ENCODE measurements at regions not wholly inside any gene's neighbourhood (a gene's known extent, or its start where the extent isn't known, plus 50 kb on each side); places are given as distances from the start of the nearest gene placed in this dataset.

DNA sequence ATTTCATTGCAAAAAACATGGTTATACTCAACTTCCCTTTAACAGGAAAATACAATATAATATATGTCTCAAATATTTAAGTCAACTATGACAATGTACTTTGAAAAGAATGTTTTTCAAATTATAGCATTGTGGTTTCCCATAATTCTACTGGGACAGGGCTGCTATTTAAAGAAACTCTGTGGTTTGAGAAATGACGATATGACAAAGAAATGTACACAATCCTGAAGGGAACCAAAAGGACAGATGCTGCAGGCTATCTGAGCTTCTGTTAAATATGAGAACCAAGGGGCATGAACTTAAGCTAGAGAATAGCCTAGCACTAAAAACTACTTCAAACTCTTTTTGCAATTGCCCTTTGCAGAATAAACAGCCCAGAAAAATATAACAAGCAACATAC, 415.9 kb downstream of the GRB14 start:
- TF ChIP-seq POLR2AphosphoS5 (IDR thresholded peaks at IDR 0.05): no peak
- TF ChIP-seq, protein P1, sequence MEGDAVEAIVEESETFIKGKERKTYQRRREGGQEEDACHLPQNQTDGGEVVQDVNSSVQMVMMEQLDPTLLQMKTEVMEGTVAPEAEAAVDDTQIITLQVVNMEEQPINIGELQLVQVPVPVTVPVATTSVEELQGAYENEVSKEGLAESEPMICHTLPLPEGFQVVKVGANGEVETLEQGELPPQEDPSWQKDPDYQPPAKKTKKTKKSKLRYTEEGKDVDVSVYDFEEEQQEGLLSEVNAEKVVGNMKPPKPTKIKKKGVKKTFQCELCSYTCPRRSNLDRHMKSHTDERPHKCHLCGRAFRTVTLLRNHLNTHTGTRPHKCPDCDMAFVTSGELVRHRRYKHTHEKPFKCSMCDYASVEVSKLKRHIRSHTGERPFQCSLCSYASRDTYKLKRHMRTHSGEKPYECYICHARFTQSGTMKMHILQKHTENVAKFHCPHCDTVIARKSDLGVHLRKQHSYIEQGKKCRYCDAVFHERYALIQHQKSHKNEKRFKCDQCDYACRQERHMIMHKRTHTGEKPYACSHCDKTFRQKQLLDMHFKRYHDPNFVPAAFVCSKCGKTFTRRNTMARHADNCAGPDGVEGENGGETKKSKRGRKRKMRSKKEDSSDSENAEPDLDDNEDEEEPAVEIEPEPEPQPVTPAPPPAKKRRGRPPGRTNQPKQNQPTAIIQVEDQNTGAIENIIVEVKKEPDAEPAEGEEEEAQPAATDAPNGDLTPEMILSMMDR (IDR thresholded peaks at IDR 0.05): no peak
- TF ChIP-seq POLR2A (IDR thresholded peaks at IDR 0.05): no peak

All from gastroesophageal sphincter (tissue), 3 donors.